ENCODE measurements at regions not wholly inside any gene's neighbourhood (a gene's known extent, or its start where the extent isn't known, plus 50 kb on each side); places are given as distances from the start of the nearest gene placed in this dataset.

DNA sequence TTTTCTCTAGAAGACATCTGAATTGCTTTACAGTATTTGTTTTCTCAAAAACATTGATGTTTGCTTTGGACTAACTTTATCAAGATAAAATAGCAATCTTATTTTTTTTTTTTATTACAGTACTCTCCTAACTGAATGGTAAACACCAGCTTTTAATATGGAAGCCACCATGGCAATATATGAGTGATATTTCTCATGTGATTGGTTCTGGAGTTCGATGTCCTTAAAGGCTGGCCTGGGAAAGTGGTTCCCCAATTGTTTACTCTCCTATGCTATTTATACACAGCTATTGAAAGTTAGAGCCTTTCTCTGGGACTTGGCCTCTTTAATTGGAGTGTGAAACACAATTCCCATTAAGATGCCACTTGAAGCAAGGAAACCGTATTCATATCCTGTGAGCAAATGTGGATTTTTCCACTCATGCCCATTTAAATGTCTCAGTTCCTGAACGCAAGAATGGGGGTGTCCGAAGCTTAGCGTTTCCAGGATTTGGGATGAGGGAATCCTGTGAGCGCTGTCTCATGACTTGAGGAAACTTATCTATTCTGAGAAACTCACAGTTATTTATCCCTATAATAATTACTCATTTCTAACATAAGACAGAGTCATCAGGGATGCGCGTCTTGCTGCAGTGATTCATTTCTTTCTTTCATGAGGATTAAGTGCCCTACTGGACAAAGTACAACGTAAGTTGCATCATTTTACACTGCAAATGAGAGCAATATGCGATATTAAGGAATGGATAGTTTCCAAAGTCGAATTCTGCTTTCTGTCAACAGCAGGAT, 143.3 kb upstream of the PREP start:
- DNase-seq (ENCODE audit: low spot score, unreplicated experiment): no peak
- Mint-ChIP-seq H3K4me1 (ENCODE audit: low read depth) (no peaks in the 10 kb centered on the region), H3K9me3 (ENCODE audit: low read depth) (no peaks in the 10 kb centered on the region), H3K36me3 (ENCODE audit: insufficient read depth) (no peaks in the 10 kb centered on the region), H3K27me3 (peaks cover 6% of the 10 kb centered on the region), H3K27ac (no peak overlapping the region), H3K4me3 (ENCODE audit: low read depth) (no peak overlapping the region)
- TF ChIP-seq CTCF (IDR thresholded peaks at IDR 0.05; ENCODE audit: unreplicated experiment): no peak

GRCh38 chr6:105545228-105545920, 142.5 kb upstream of the PREP start:
- H3K36me3 Mint-ChIP-seq (ENCODE audit: insufficient read depth): no peaks in the 10 kb centered on the region
- peaks cover 2% of the 10 kb centered on the region for H3K4me1 Mint-ChIP-seq (ENCODE audit: low read depth)
- no peak overlapping the region for H3K4me3 Mint-ChIP-seq (ENCODE audit: low read depth)
- no peak for TF ChIP-seq CTCF (IDR thresholded peaks at IDR 0.05; ENCODE audit: unreplicated experiment)
- peaks cover 6% of the 10 kb centered on the region for H3K27me3 Mint-ChIP-seq
- no peak overlapping the region for H3K27ac Mint-ChIP-seq
- DNase-seq (ENCODE audit: low spot score, unreplicated experiment): no peak
- no peaks in the 10 kb centered on the region for H3K9me3 Mint-ChIP-seq (ENCODE audit: low read depth)

GRCh38 chr6:105539911-105540310, 137.0 kb upstream of the PREP start:
- Mint-ChIP-seq H3K27me3 (no peaks in the 10 kb centered on the region), H3K9me3 (ENCODE audit: low read depth) (no peaks in the 10 kb centered on the region), H3K36me3 (ENCODE audit: insufficient read depth) (no peaks in the 10 kb centered on the region), H3K4me3 (ENCODE audit: low read depth) (no peak overlapping the region), H3K27ac (no peak overlapping the region), H3K4me1 (ENCODE audit: low read depth) (peaks cover 2% of the 10 kb centered on the region)
- DNase-seq (ENCODE audit: low spot score, unreplicated experiment): no peak
- no peak for TF ChIP-seq CTCF (IDR thresholded peaks at IDR 0.05; ENCODE audit: unreplicated experiment)

DNA sequence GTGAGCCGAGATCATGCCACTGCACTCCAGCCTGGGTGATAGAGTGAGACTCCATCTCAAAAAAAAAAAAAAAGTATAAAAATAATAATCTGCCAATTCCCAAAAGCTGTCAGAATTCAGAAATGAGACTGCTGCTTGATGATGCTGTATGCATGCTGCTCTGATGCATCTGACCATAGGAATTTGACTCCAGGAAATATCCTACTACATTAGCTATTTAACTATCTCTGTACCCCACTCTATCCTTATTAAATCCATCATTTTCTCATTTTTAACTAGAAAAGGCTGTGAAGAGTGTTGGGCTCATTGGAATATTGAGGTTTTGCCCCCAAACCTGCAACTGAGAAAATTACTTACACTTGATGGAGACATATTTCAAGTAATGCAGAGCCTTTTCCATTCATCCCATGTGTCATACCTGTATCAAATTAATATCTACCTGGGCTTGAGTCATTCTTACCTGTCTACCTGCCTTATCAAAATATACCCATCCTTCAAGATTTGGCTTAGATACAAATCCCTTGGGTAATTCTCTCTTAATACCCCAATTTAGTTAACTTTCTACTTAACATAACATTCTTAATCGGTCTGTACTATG, 135.2 kb upstream of the PREP start:
- Mint-ChIP-seq H3K27me3 (no peaks in the 10 kb centered on the region), H3K27ac (no peak overlapping the region), H3K4me1 (ENCODE audit: low read depth) (peaks cover 2% of the 10 kb centered on the region), H3K36me3 (ENCODE audit: insufficient read depth) (no peaks in the 10 kb centered on the region), H3K4me3 (ENCODE audit: low read depth) (no peak overlapping the region), H3K9me3 (ENCODE audit: low read depth) (no peaks in the 10 kb centered on the region)
- no peak for DNase-seq (ENCODE audit: low spot score, unreplicated experiment)
- TF ChIP-seq CTCF (IDR thresholded peaks at IDR 0.05; ENCODE audit: unreplicated experiment): no peak

GRCh38 chr6:105536961-105537360, 134.1 kb upstream of the PREP start:
- Mint-ChIP-seq H3K27me3 (peaks cover 5% of the 10 kb centered on the region), H3K27ac (no peak overlapping the region), H3K36me3 (ENCODE audit: insufficient read depth) (no peaks in the 10 kb centered on the region), H3K9me3 (ENCODE audit: low read depth) (no peaks in the 10 kb centered on the region), H3K4me3 (ENCODE audit: low read depth) (no peak overlapping the region), H3K4me1 (ENCODE audit: low read depth) (peaks cover 2% of the 10 kb centered on the region)
- no peak for DNase-seq (ENCODE audit: low spot score, unreplicated experiment)
- TF ChIP-seq CTCF (IDR thresholded peaks at IDR 0.05; ENCODE audit: unreplicated experiment): no peak
